ENCODE measurements at regions not wholly inside any gene's neighbourhood (a gene's known extent, or its start where the extent isn't known, plus 50 kb on each side); places are given as distances from the start of the nearest gene placed in this dataset.

DNA sequence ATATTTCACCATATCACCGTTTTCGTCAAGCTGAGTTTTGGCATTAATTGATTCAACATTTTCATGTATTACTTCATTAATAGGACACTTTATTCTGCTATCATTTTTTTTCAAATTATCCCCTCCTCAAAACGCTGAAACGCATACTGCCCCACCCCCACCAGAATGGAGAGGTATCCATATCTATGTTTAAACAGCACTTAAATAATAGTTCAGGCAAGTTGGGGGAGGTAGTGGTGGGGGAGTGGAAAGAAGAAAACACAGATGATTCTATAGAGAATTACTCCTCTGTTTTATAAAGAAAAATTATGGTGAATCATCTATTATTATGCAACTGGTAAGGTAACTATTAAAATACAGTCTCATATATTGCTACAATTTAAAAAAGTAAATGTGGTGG is 314.4 kb upstream of the ZEB2 start:
- TF ChIP-seq, protein P1, sequence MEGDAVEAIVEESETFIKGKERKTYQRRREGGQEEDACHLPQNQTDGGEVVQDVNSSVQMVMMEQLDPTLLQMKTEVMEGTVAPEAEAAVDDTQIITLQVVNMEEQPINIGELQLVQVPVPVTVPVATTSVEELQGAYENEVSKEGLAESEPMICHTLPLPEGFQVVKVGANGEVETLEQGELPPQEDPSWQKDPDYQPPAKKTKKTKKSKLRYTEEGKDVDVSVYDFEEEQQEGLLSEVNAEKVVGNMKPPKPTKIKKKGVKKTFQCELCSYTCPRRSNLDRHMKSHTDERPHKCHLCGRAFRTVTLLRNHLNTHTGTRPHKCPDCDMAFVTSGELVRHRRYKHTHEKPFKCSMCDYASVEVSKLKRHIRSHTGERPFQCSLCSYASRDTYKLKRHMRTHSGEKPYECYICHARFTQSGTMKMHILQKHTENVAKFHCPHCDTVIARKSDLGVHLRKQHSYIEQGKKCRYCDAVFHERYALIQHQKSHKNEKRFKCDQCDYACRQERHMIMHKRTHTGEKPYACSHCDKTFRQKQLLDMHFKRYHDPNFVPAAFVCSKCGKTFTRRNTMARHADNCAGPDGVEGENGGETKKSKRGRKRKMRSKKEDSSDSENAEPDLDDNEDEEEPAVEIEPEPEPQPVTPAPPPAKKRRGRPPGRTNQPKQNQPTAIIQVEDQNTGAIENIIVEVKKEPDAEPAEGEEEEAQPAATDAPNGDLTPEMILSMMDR (IDR thresholded peaks at IDR 0.05 in 2 of 3, conservative IDR thresholded peaks at IDR 0.05 in 1 of 3; ENCODE audit: borderline replicate concordance in 1 of 3, insufficient read depth in 1 of 3, low read depth in 2 of 3, low read length in 2 of 3): no peak
- TF ChIP-seq RAD21 (IDR thresholded peaks at IDR 0.05; ENCODE audit: low read depth) (no peak), ZNF274 (IDR thresholded peaks at IDR 0.05; ENCODE audit: low read depth, low read length) (no peak), JUND (IDR thresholded peaks at IDR 0.05) (no peak), EZH2phosphoT487 (IDR thresholded peaks at IDR 0.05; ENCODE audit: borderline replicate concordance) (no peak), POLR2A (IDR thresholded peaks at IDR 0.05; ENCODE audit: borderline replicate concordance, extremely low read depth, insufficient read depth, insufficient read length) (no peak), EZH2 (IDR thresholded peaks at IDR 0.05) (no peak), POLR2AphosphoS5 (IDR thresholded peaks at IDR 0.05; ENCODE audit: low read depth, low read length) (no peak)
- TF ChIP-seq, protein P2, sequence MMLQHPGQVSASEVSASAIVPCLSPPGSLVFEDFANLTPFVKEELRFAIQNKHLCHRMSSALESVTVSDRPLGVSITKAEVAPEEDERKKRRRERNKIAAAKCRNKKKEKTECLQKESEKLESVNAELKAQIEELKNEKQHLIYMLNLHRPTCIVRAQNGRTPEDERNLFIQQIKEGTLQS (IDR thresholded peaks at IDR 0.05): no peak
- TF ChIP-seq, protein P3, sequence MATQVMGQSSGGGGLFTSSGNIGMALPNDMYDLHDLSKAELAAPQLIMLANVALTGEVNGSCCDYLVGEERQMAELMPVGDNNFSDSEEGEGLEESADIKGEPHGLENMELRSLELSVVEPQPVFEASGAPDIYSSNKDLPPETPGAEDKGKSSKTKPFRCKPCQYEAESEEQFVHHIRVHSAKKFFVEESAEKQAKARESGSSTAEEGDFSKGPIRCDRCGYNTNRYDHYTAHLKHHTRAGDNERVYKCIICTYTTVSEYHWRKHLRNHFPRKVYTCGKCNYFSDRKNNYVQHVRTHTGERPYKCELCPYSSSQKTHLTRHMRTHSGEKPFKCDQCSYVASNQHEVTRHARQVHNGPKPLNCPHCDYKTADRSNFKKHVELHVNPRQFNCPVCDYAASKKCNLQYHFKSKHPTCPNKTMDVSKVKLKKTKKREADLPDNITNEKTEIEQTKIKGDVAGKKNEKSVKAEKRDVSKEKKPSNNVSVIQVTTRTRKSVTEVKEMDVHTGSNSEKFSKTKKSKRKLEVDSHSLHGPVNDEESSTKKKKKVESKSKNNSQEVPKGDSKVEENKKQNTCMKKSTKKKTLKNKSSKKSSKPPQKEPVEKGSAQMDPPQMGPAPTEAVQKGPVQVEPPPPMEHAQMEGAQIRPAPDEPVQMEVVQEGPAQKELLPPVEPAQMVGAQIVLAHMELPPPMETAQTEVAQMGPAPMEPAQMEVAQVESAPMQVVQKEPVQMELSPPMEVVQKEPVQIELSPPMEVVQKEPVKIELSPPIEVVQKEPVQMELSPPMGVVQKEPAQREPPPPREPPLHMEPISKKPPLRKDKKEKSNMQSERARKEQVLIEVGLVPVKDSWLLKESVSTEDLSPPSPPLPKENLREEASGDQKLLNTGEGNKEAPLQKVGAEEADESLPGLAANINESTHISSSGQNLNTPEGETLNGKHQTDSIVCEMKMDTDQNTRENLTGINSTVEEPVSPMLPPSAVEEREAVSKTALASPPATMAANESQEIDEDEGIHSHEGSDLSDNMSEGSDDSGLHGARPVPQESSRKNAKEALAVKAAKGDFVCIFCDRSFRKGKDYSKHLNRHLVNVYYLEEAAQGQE (IDR thresholded peaks at IDR 0.05; ENCODE audit: low read depth): no peak
